A673 (cell line): ENCODE measurements at regions not wholly inside any gene's neighbourhood (a gene's known extent, or its start where the extent isn't known, plus 50 kb on each side); places are given as distances from the start of the nearest gene placed in this dataset.
A peak's percentile ranks its signal among the peaks of the same experiment; 100 is the strongest.

ENCODE experiments used
- BruUV-seq: library from RNA; stranded (reverse); fragments of 400-500 nt; replicated peaks from 2 replicates; lab custom pipeline; 2021; lab: Mats Ljungman, UMichigan
- CTCF ChIA-PET: fragments of 300-600 bp; sonication (Branson Sonifier 250); formaldehyde crosslinking; loops from one replicate; lab custom pipeline; 2022; ENCODE audit warnings: antibody characterized with exemption; lab: Charles Lee
- POLR2A ChIA-PET: fragments of 300-600 bp; sonication (Branson Sonifier 250); formaldehyde crosslinking; loops from one replicate; lab custom pipeline; 2022; ENCODE audit warnings: antibody characterized with exemption; ENCODE audit not compliant: low non-redundant PET; lab: Charles Lee
- DNase-seq: peaks from one replicate; pipeline ENCODE4 v3.0.0-alpha.2; 2015; ENCODE audit warnings: low spot score
- H3K27ac ChIP-seq: fragments of 200-600 bp; sonication (generic); 2 replicates; pipeline ENCODE4 v1.5.1; 2016; ENCODE audit warnings: mixed run types, low read depth, mild to moderate bottlenecking, mixed read lengths, antibody characterized with exemption, low read length; ENCODE audit not compliant: poor library complexity, severe bottlenecking
- H3K27me3 ChIP-seq: fragments of 200-600 bp; sonication (generic); replicated peaks from 2 replicates; pipeline ENCODE4 v1.6.1; 2017; ENCODE audit warnings: mixed run types, low read depth, mild to moderate bottlenecking, mixed read lengths, antibody characterized with exemption, low read length; ENCODE audit not compliant: insufficient read depth, poor library complexity
- H3K36me3 ChIP-seq: fragments of 200-600 bp; sonication (generic); 2 replicates; pipeline ENCODE4 v1.6.1; 2016; ENCODE audit warnings: mixed run types, mild to moderate bottlenecking, mixed read lengths, antibody characterized with exemption, low read length; ENCODE audit not compliant: insufficient read depth, poor library complexity, severe bottlenecking
- H3K4me1 ChIP-seq: fragments of 200-600 bp; sonication (generic); 2 replicates; pipeline ENCODE4 v1.6.1; 2017; ENCODE audit warnings: mixed run types, mild to moderate bottlenecking, mixed read lengths, antibody characterized with exemption, low read length; ENCODE audit not compliant: insufficient read depth, poor library complexity, severe bottlenecking
- H3K4me3 ChIP-seq: fragments of 200-600 bp; sonication (generic); 2 replicates; pipeline ENCODE4 v1.5.1; 2016; ENCODE audit warnings: low read depth, mixed run types, mild to moderate bottlenecking, mixed read lengths, low read length; ENCODE audit not compliant: poor library complexity, severe bottlenecking
- H3K9me3 ChIP-seq: fragments of 200-600 bp; sonication (generic); 2 replicates; pipeline ENCODE4 v1.6.1; 2016; ENCODE audit warnings: mixed run types, low read depth, mild to moderate bottlenecking, mixed read lengths, antibody characterized with exemption, low read length; ENCODE audit not compliant: poor library complexity, severe bottlenecking
- CTCF ChIP-seq: fragments of 300-800, 200-600 bp; sonication (generic); conservative IDR thresholded peaks from 2 replicates; pipeline ENCODE4 v1.5.1; 2017; ENCODE audit warnings: low read depth, mild to moderate bottlenecking, antibody characterized with exemption, low read length, moderate library complexity, mixed read lengths
- EZH2 ChIP-seq: fragments of 200-600 bp; sonication (generic); IDR thresholded peaks from 2 replicates; pipeline ENCODE4 v1.6.1; 2017; ENCODE audit warnings: borderline replicate concordance, low read depth, mild to moderate bottlenecking, mixed read lengths, antibody characterized with exemption, low read length; ENCODE audit not compliant: poor library complexity, severe bottlenecking
- intact Hi-C: fragments of 100-400 bp; cut with micrococcal nuclease; formaldehyde crosslinking; loops from one replicate; pipeline ENCODE4 v1.10.0; 2022; ENCODE audit not compliant: unreplicated experiment

GRCh38 chr18:76307293-76307690 lies 187.8 kb downstream of the ZNF516 start:
- H3K9me3 ChIP-seq, result no peaks in the 10 kb centered on the region
- POLR2A ChIA-PET, result no interaction called here
- no TSS peak for BruUV-seq

GRCh38 chr18:76306685-76307292 lies 188.3 kb downstream of the ZNF516 start:
- ChIA-PET CTCF (no interaction called here), POLR2A (no interaction called here)
- no peak for TF ChIP-seq EZH2
- peak; percentile 52 for TF ChIP-seq CTCF
- Histone ChIP-seq H3K4me1 (no peaks in the 10 kb centered on the region), H3K27me3 (no peaks in the 10 kb centered on the region), H3K27ac (peak overlapping the region; percentile 8), H3K36me3 (no peaks in the 10 kb centered on the region), H3K4me3 (no peak overlapping the region), H3K9me3 (no peaks in the 10 kb centered on the region)
- BruUV-seq, result no TSS peak
- intact Hi-C loops, result no loop called here
- DNase-seq, result no peak

More at GRCh38 chr18:76307293-76307690, 187.8 kb downstream of the ZNF516 start:
- DNase-seq, result peak; percentile 65
- intact Hi-C loops, result no loop called here
- H3K36me3 ChIP-seq, result no peaks in the 10 kb centered on the region
- no peak for TF ChIP-seq EZH2
- TF ChIP-seq CTCF, result no peak
- no peak overlapping the region for H3K4me3 ChIP-seq
- H3K4me1 ChIP-seq, result no peaks in the 10 kb centered on the region
- H3K27ac ChIP-seq, result peak overlapping the region; percentile 8
- H3K27me3 ChIP-seq, result no peaks in the 10 kb centered on the region
- CTCF ChIA-PET, result no interaction called here

GRCh38 chr18:76285866-76286265 lies 209.2 kb downstream of the ZNF516 start:
- CTCF ChIA-PET, result no interaction called here

More at GRCh38 chr18:76285866-76286265, 209.2 kb downstream of the ZNF516 start:
- no TSS peak for BruUV-seq
- Histone ChIP-seq H3K27me3 (no peaks in the 10 kb centered on the region), H3K36me3 (no peaks in the 10 kb centered on the region), H3K27ac (no peak overlapping the region), H3K4me1 (no peaks in the 10 kb centered on the region), H3K4me3 (no peak overlapping the region), H3K9me3 (no peaks in the 10 kb centered on the region)
- no peak for DNase-seq
- TF ChIP-seq CTCF (no peak), EZH2 (no peak)
- intact Hi-C loops, result no loop called here
- POLR2A ChIA-PET, result no interaction called here
